Muscle of back (tissue), 3 donors: ENCODE measurements at regions not wholly inside any gene's neighbourhood (a gene's known extent, or its start where the extent isn't known, plus 50 kb on each side); places are given as distances from the start of the nearest gene placed in this dataset.

Source experiments
- DNase-seq, 3 donors: peaks; one replicate each; pipeline versions ENCODE4 v3.0.0 to v3.0.0-alpha.2; 2013

GRCh38 chr21:15370462-15370975 is 305.7 kb upstream of the NRIP1 start:
- no peak for DNase-seq

GRCh38 chr21:15373941-15374340 is 309.1 kb upstream of the NRIP1 start:
- DNase-seq, result no peak

GRCh38 chr21:15379776-15380175 is 315.0 kb upstream of the NRIP1 start:
- DNase-seq, result no peak

GRCh38 chr21:15383588-15383987 is 318.8 kb upstream of the NRIP1 start:
- no peak for DNase-seq

- DNase-seq, result no peak
These were observed 325.2 kb upstream of the NRIP1 start for GRCh38 chr21:15390049-15390448.

GRCh38 chr21:15397258-15397657 is 332.5 kb upstream of the NRIP1 start:
- DNase-seq, result no peak

- no peak for DNase-seq
These were observed 328.9 kb upstream of the USP25 start for GRCh38 chr21:15400905-15401304.

- no peak for DNase-seq
These were observed 328.5 kb upstream of the USP25 start for GRCh38 chr21:15401331-15401730.

GRCh38 chr21:15405214-15405613 is 324.6 kb upstream of the USP25 start:
- DNase-seq, result no peak

- no peak for DNase-seq
These were observed 323.0 kb upstream of the USP25 start for GRCh38 chr21:15406791-15407190.

GRCh38 chr21:15407585-15407984 is 322.2 kb upstream of the USP25 start:
- no peak for DNase-seq

GRCh38 chr21:15408089-15408488 is 321.7 kb upstream of the USP25 start:
- no peak for DNase-seq

- DNase-seq, result peak in 1 of 3 donors; percentile 6
These were observed 320.8 kb upstream of the USP25 start for GRCh38 chr21:15409031-15409430.

- no peak for DNase-seq
These were observed 318.9 kb upstream of the USP25 start for GRCh38 chr21:15410853-15411252.

- no peak for DNase-seq
These were observed 315.7 kb upstream of the USP25 start for GRCh38 chr21:15414057-15414456.

GRCh38 chr21:15415541-15416261 is 314.1 kb upstream of the USP25 start:
- DNase-seq, result peak in 2 of 3 donors; percentile 7 to 13

- no peak for DNase-seq
These were observed 308.3 kb upstream of the USP25 start for GRCh38 chr21:15421441-15421881.

- no peak for DNase-seq
These were observed 307.8 kb upstream of the USP25 start for GRCh38 chr21:15421947-15422346.

- peak in 1 of 3 donors; percentile 66 for DNase-seq
These were observed 307.0 kb upstream of the USP25 start for GRCh38 chr21:15422783-15423182.

- no peak for DNase-seq
These were observed 305.9 kb upstream of the USP25 start for GRCh38 chr21:15423676-15424445.

- DNase-seq, result no peak
These were observed 304.7 kb upstream of the USP25 start for GRCh38 chr21:15425049-15425448.

GRCh38 chr21:15430023-15430422 is 299.8 kb upstream of the USP25 start:
- DNase-seq, result no peak

- DNase-seq, result peak; percentile 42 to 75 (median 43)
These were observed 299.2 kb upstream of the USP25 start for GRCh38 chr21:15430577-15430976.
